ENCODE measurements at regions not wholly inside any gene's neighbourhood (a gene's known extent, or its start where the extent isn't known, plus 50 kb on each side); places are given as distances from the start of the nearest gene placed in this dataset.

DNA sequence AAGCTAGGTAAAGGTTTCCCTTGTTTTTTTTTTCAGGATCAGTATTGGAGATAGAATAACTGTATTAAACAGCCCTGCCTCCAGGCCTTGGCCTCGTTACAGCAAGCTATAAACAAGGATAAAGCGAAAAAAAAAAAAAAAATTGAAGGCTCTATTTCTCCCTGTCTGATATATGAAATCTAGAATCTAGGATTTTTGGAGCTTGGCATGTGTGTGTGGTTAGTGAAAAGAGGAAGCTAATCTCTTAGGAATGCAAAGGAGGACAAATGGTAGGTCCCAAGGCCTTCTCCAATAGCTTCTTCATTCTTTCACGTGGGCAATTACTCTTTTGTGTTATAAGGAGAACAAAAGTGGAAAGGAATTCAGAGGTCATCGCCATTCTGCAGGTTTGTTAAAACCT is 470.3 kb downstream of the TMEM114 start:
- H3K4me2 ChIP-seq (ENCODE audit: insufficient read depth in 1 of 2, low read depth in 2 of 2, low read length in 2 of 2): no peak overlapping the region
- H4K8ac ChIP-seq (ENCODE audit: extremely low read depth, insufficient read depth, low read length): no peak overlapping the region
- DNase-seq (ENCODE audit: low read depth in 1 of 2, low spot score in 2 of 2) (no peak), FAIRE-seq (no peak)
- H3K18ac ChIP-seq (ENCODE audit: extremely low read depth, low read length): no peak overlapping the region
- H3K9me3 ChIP-seq (ENCODE audit: insufficient read depth in 2 of 2, low read depth in 1 of 2, low read length in 1 of 2): peaks cover 0 to 3% of the 10 kb centered on the region in 2 experiments; a peak in 2 of 4 replicates
- H3K56ac ChIP-seq (replicated peaks; ENCODE audit: insufficient read length, low read depth, low read length): no peak overlapping the region
- H2BK20ac ChIP-seq (ENCODE audit: low read length): no peak overlapping the region
- POLR2A ChIA-PET (ENCODE audit: partially characterized antibody): no interaction called here
- no peak overlapping the region for H2BK15ac ChIP-seq (ENCODE audit: low read length)
- H4K20me1 ChIP-seq (replicated peaks in 1 of 2; ENCODE audit: control insufficient read depth in 1 of 2, insufficient read depth in 2 of 2, low read length in 2 of 2): no peaks in the 10 kb centered on the region
- H2BK120ac ChIP-seq (replicated peaks; ENCODE audit: low read depth, low read length): no peak overlapping the region
- no peak overlapping the region for H3K4me3 ChIP-seq (ENCODE audit: extremely low read depth in 1 of 4, insufficient read depth in 2 of 4, low read depth in 3 of 4, low read length in 4 of 4)
- H3K23me2 ChIP-seq (ENCODE audit: low read depth, low read length): no peaks in the 10 kb centered on the region
- no peaks in the 10 kb centered on the region for H3K36me3 ChIP-seq (ENCODE audit: control insufficient read depth in 2 of 4, insufficient read depth in 4 of 4, low read length in 3 of 4)
- H4K5ac ChIP-seq (ENCODE audit: insufficient read length, low read depth, low read length): no peak overlapping the region
- H3K14ac ChIP-seq (ENCODE audit: insufficient read length): no peak overlapping the region
- H3K4ac ChIP-seq (replicated peaks; ENCODE audit: insufficient read length, low read depth, low read length): no peak overlapping the region
- CTCF ChIA-PET (ENCODE audit: partially characterized antibody): no interaction called here
- H3K27me3 ChIP-seq (replicated peaks in 1 of 4; ENCODE audit: control insufficient read depth in 3 of 4, extremely low read depth in 1 of 4, insufficient read depth in 3 of 4, low read length in 3 of 4): peaks cover 0 to 1% (median 0%) of the 10 kb centered on the region in 4 experiments; a peak in 1 of 7 replicates
- no peak overlapping the region for H3K27ac ChIP-seq (ENCODE audit: low read depth, low read length)
- no peak overlapping the region for H3K9ac ChIP-seq (replicated peaks in 1 of 4; ENCODE audit: extremely low read depth in 1 of 4, low read depth in 3 of 4, low read length in 3 of 4)
- H2AFZ ChIP-seq (ENCODE audit: low read length): no peak overlapping the region
- no peaks in the 10 kb centered on the region for H3K79me1 ChIP-seq (ENCODE audit: low read depth, low read length)
- H2AK5ac ChIP-seq (ENCODE audit: low read depth, low read length): no peak overlapping the region
- no peak overlapping the region for H3K23ac ChIP-seq (ENCODE audit: insufficient read length)
- H2BK5ac ChIP-seq (ENCODE audit: low read depth, low read length): no peak overlapping the region
- no peaks in the 10 kb centered on the region for H3K79me2 ChIP-seq (ENCODE audit: control insufficient read depth in 1 of 2, insufficient read depth in 2 of 2, low read length in 2 of 2)
- H4K91ac ChIP-seq (replicated peaks; ENCODE audit: insufficient read length, low read length): no peak overlapping the region
- no peaks in the 10 kb centered on the region for H3K4me1 ChIP-seq (replicated peaks in 1 of 4; ENCODE audit: control insufficient read depth in 3 of 4, insufficient read depth in 4 of 4, low read length in 3 of 4)
- WGBS, 2 experiments (ENCODE audit: extremely low coverage in 1 of 2, insufficient coverage in 1 of 2, insufficient read length in 1 of 2, insufficient replicate concordance in 2 of 2, low coverage in 1 of 2, low lambda C conversion rate in 2 of 2, missing lambda C conversion rate in 1 of 2): 97% methylated on average over 2 of the region's 4 CpGs; no CpG with 5 or more reads in 1 of the 2 experiments
- no peak overlapping the region for H2BK12ac ChIP-seq (ENCODE audit: low read depth, low read length)
- no peak for TF ChIP-seq MAFK (IDR thresholded peaks at IDR 0.05; ENCODE audit: low read depth, low read length)
- TF ChIP-seq JUND (IDR thresholded peaks at IDR 0.05; ENCODE audit: low read length): no peak
- TF ChIP-seq JUN (IDR thresholded peaks at IDR 0.05; ENCODE audit: low read depth, low read length): no peak
- no peak for TF ChIP-seq TAF1 (IDR thresholded peaks at IDR 0.05; ENCODE audit: low read depth, low read length)
- no peak for TF ChIP-seq SIN3A (conservative IDR thresholded peaks at IDR 0.05 in 1 of 2, IDR thresholded peaks at IDR 0.05 in 1 of 2; ENCODE audit: low read depth in 1 of 2, low read length in 2 of 2)
- TF ChIP-seq RFX5 (IDR thresholded peaks at IDR 0.05; ENCODE audit: borderline replicate concordance, low read depth, low read length): no peak
- no peak for TF ChIP-seq E2F6 (IDR thresholded peaks at IDR 0.05)
- no peak for TF ChIP-seq CREB1 (IDR thresholded peaks at IDR 0.05)
- no peak for TF ChIP-seq TCF12 (IDR thresholded peaks at IDR 0.05; ENCODE audit: low read depth, low read length)
